ENCODE measurements at regions not wholly inside any gene's neighbourhood (a gene's known extent, or its start where the extent isn't known, plus 50 kb on each side); places are given as distances from the start of the nearest gene placed in this dataset.
"Not testable (repeated sequence)": the region's sequence is repeated elsewhere in the genome, so short reads cannot be mapped to it uniquely, and the experiment has no call there.

DNA sequence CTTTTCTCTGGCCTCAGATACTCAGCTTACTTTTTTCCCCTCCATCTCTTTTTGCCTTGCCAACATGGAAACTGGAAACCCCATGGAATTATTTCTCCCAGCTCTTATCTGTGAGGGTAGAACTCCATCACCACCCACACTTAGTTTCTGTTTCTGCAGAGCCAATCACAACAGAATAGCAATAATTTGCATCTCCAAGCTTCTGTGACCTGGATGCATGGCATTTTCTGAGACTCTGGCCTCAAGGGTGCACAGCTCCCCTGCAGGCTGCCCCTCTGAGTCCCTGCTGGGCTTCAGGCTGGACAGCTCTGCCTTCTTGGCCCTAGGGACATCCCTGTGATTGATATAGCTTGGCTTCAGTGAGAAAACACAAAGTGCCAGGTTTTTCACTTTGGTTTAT lies 316.5 kb upstream of the FZD8 start:
- TF ChIP-seq, protein P1, sequence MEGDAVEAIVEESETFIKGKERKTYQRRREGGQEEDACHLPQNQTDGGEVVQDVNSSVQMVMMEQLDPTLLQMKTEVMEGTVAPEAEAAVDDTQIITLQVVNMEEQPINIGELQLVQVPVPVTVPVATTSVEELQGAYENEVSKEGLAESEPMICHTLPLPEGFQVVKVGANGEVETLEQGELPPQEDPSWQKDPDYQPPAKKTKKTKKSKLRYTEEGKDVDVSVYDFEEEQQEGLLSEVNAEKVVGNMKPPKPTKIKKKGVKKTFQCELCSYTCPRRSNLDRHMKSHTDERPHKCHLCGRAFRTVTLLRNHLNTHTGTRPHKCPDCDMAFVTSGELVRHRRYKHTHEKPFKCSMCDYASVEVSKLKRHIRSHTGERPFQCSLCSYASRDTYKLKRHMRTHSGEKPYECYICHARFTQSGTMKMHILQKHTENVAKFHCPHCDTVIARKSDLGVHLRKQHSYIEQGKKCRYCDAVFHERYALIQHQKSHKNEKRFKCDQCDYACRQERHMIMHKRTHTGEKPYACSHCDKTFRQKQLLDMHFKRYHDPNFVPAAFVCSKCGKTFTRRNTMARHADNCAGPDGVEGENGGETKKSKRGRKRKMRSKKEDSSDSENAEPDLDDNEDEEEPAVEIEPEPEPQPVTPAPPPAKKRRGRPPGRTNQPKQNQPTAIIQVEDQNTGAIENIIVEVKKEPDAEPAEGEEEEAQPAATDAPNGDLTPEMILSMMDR (IDR thresholded peaks at IDR 0.05) = not testable (repeated sequence)
- not testable (repeated sequence) for TF ChIP-seq POLR2A (IDR thresholded peaks at IDR 0.05)
